Activated naive CD4-positive, alpha-beta T cell treated with anti-CD3 and anti-CD28 coated beads, Interleukin-2, amount 50 U/mL, for 72 hours (primary cell): ENCODE measurements at regions not wholly inside any gene's neighbourhood (a gene's known extent, or its start where the extent isn't known, plus 50 kb on each side); places are given as distances from the start of the nearest gene placed in this dataset.
A peak's percentile ranks its signal among the peaks of the same experiment; 100 is the strongest.

Source experiments
- ATAC-seq, 2 donors: fragments of 150-1000 bp; cut with Tn5 transposase; 2 replicates each; pipeline ENCODE4 v1.10.0; 2021; ENCODE audit warnings: mild to moderate bottlenecking in 2 of 2, moderate library complexity in 2 of 2
- DNase-seq, 2 donors: peaks; one replicate each; pipeline ENCODE4 v3.0.0; 2021 to 2022; ENCODE audit warnings: low spot score in 2 of 2
- H3K27ac Mint-ChIP-seq, 2 donors: one replicate each; pipeline ENCODE4 v1.8.0; 2022; ENCODE audit warnings: mild to moderate bottlenecking in 2 of 2, mixed read lengths in 2 of 2
- H3K36me3 Mint-ChIP-seq, 2 donors: one replicate each; pipeline ENCODE4 v1.8.0; 2022; ENCODE audit warnings: mixed read lengths in 2 of 2
- H3K9me3 Mint-ChIP-seq, 2 donors: one replicate each; pipeline ENCODE4 v1.8.0; 2022; ENCODE audit warnings: mixed read lengths in 2 of 2

DNA sequence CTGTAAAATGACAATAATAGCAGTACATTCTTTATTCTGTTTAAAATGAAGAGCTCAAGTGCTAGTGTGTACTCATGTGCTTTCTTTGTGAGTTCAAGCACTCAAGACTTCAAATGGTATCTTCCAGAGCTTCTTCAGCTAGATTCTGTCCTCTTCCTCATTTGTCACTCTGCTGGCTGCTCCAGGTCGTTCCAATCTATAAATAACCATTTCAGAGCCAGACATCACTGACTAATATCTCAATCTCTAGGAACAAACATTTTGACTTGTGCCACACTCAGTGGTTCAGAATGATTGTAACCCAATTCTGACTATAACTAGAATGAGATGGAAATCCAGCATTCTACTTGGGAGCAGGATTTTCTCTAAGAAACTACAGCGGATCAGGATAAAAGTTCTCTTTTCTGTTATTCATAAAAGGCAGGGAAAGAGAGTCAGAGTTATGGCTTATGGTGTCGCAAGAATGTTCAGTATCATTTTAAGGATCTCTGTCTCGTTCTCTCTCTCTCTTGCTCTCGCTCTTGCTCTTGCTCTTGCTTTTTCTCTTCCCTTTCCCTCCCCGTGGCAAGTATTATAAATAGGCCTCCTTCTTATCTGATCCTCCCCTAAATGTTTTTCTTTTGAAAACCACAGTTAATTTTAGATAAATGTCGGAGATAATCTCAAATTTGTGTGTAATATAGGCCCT lies 116.3 kb upstream of the MAF start:
- no peaks in the 10 kb centered on the region for H3K36me3 Mint-ChIP-seq
- H3K9me3 Mint-ChIP-seq, result peaks cover 0 to under 1% of the 10 kb centered on the region in 2 donors
- DNase-seq (no peak), ATAC-seq (no peak)
- H3K27ac Mint-ChIP-seq, result no peak overlapping the region

- no peaks in the 10 kb centered on the region for H3K36me3 Mint-ChIP-seq
- ATAC-seq (no peak), DNase-seq (no peak)
- no peak overlapping the region for H3K27ac Mint-ChIP-seq
- H3K9me3 Mint-ChIP-seq, result no peaks in the 10 kb centered on the region
Measured at GRCh38 chr16:79715061-79715460, 114.5 kb upstream of the MAF start.

DNA sequence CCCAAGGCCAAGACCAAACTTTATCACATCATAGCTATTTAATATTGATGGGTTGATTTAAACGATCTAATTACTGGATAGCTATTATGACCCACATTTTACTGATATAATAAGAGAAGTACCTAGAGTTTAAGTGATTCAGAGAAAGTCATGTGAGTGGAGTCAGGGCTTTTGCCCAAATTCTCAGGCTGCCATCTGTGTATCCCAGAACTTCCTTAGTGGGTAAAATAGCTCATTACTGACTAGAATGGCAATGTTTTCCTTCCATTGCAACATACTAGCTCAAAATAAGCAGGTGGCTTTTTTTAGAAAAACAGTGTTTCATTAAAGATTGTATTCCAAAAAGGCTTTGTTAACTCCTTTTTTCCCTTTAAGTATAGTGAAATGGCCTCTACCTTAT lies 113.9 kb upstream of the MAF start:
- ATAC-seq, result no peak
- Mint-ChIP-seq H3K27ac (no peak overlapping the region), H3K9me3 (no peaks in the 10 kb centered on the region), H3K36me3 (no peaks in the 10 kb centered on the region)
- DNase-seq, result no peak

GRCh38 chr16:79713609-79714309 lies 113.2 kb upstream of the MAF start:
- DNase-seq (peak in 1 of 2 donors; percentile 4), ATAC-seq (peak; percentile 22 to 91)
- no peaks in the 10 kb centered on the region for H3K36me3 Mint-ChIP-seq
- H3K9me3 Mint-ChIP-seq, result no peaks in the 10 kb centered on the region
- no peak overlapping the region for H3K27ac Mint-ChIP-seq

DNA sequence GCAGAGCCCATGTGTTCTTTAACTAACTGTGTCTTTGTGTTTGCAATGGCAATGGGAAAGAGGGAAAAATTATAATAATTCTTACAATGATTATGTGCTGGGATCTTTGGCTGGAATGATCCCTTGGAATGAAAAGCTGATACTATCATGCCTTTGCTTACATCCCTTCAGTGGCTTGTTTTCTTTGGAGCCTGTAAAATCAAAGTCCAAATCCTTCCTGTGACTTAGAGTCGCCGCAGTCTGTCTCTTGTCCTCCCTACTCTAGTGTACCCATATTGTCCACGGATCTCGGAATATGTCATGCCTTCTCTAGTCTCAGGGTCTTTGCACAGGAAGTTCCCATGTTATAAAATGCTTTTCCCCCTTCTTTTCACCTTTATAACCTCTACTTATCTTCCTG lies 111.7 kb upstream of the MAF start:
- H3K27ac Mint-ChIP-seq, result no peak overlapping the region
- no peak for ATAC-seq
- DNase-seq, result no peak
- no peaks in the 10 kb centered on the region for H3K9me3 Mint-ChIP-seq
- no peaks in the 10 kb centered on the region for H3K36me3 Mint-ChIP-seq

- DNase-seq, result no peak
- Mint-ChIP-seq H3K36me3 (no peaks in the 10 kb centered on the region), H3K27ac (no peak overlapping the region), H3K9me3 (peaks cover 0 to 3% of the 10 kb centered on the region in 2 donors)
- ATAC-seq, result no peak
Measured at GRCh38 chr16:79707876-79708275, 107.3 kb upstream of the MAF start.

DNA sequence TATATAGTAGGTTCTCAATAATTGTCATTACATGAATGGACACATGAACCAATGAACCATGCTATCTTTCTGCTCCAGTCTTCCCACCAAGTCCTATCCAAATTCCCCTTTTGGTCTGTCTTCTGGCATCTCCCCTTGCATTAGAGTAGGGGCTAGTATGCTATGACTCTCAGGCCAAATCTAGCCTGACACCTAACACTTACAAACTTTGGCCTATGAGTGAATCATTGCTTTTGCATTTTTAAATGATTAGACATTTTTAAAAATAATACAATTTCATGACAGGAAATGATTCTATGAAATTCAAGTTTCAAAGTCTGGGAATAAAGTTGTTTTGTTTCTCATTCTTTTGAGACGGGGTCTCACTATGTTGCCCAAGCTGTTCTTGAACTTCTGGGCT lies 102.5 kb upstream of the MAF start:
- Mint-ChIP-seq H3K36me3 (no peaks in the 10 kb centered on the region), H3K27ac (no peak overlapping the region), H3K9me3 (peaks cover 0 to 3% of the 10 kb centered on the region in 2 donors)
- ATAC-seq (no peak), DNase-seq (no peak)

DNA sequence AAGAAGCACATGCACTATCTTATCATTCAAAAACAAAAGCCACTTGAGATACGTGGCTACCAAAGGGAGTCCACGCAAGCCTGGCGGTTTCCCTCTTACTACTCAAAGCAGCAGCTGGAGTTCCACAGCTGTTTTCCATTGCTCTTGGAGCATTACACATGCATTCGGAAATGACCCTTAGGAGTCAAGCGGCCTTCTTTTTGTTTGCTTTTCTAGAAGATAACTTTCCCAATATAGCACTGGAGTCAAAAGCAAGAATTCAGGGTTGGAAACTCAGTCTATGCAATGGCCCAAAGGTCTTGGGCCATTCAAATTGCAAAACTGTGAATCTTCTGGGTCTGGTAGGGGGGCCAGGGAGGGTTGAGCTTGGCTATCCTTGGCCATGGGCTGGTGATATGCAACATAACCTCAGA lies 97.8 kb upstream of the MAF start:
- no peak for DNase-seq
- ATAC-seq, result no peak
- no peak overlapping the region for H3K27ac Mint-ChIP-seq
- peaks cover 8 to 10% of the 10 kb centered on the region in 2 donors for H3K9me3 Mint-ChIP-seq
- H3K36me3 Mint-ChIP-seq, result no peaks in the 10 kb centered on the region

- H3K36me3 Mint-ChIP-seq, result no peaks in the 10 kb centered on the region
- no peak for ATAC-seq
- H3K27ac Mint-ChIP-seq, result no peak overlapping the region
- DNase-seq, result no peak
- peaks cover 8 to 9% of the 10 kb centered on the region in 2 donors for H3K9me3 Mint-ChIP-seq
Measured at GRCh38 chr16:79697562-79698112, 97.1 kb upstream of the MAF start.

DNA sequence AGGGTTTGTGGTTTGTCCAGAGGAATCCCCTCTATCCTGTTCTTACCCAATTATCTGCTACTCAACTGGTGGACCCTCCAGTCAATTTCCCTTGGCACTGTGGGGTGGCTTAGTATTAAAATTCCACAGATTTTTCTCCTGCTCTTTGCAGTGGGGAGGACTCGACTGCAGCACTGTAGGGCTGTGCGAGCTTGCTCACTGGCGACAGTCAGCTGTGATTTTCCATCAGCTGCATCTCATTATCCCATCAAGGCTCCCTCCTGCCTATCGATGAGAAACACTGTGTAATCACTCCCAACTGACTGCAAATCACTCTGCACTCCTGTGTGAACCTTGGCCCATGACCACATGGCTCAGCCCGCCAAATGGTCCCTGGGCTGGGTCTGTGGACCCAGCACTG lies 90.5 kb upstream of the MAF start:
- ATAC-seq, result no peak
- Mint-ChIP-seq H3K9me3 (peaks cover 4 to 8% of the 10 kb centered on the region in 2 donors), H3K27ac (no peak overlapping the region), H3K36me3 (no peaks in the 10 kb centered on the region)
- DNase-seq, result no peak

DNA sequence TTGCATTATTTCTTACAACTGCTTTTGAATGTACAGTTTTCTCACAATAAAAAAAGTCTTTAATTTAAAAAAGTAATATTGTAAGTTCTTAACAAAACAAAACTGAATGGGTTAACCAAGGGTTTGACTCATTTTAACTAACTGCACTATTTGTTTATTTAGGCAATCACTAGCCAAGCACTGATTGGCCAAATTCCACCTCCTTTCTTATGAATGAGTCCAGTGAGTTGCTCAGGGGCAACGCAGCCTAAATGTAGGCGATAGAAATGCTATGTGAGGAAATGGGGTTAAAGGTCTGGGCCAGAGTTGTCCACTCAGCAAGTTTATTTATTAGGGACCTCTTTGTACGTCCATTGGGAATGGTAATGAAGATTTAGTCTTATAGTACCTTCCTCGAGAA lies 89.6 kb upstream of the MAF start:
- ATAC-seq (no peak), DNase-seq (no peak)
- H3K9me3 Mint-ChIP-seq, result peaks cover 4 to 8% of the 10 kb centered on the region in 2 donors
- H3K36me3 Mint-ChIP-seq, result no peaks in the 10 kb centered on the region
- no peak overlapping the region for H3K27ac Mint-ChIP-seq

- no peak for ATAC-seq
- no peaks in the 10 kb centered on the region for H3K36me3 Mint-ChIP-seq
- no peak for DNase-seq
- H3K27ac Mint-ChIP-seq, result no peak overlapping the region
- no peaks in the 10 kb centered on the region for H3K9me3 Mint-ChIP-seq
Measured at GRCh38 chr16:79687249-79688130, 87.0 kb upstream of the MAF start.

DNA sequence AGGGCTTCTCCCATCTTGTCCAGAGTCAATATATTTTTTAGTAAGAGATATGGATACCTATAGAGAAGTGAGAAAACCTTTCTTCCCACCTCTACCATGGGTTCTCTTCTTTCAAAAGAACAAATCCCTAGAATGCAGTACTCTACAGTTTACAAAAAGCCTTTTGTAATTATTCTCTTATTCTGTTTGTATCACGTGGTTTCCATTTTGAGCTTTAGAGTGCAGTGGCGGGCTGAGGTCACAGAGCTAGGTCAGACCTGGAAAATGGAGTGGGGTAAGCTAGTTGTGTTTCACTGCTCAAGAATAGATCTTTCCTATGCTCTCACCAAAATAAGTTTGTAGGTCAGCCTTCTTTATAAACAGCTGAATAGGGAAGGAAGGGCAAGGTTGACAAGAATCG lies 85.3 kb upstream of the MAF start:
- Mint-ChIP-seq H3K36me3 (no peaks in the 10 kb centered on the region), H3K9me3 (no peaks in the 10 kb centered on the region), H3K27ac (no peak overlapping the region)
- no peak for ATAC-seq
- DNase-seq, result no peak

- ATAC-seq (no peak), DNase-seq (no peak)
- Mint-ChIP-seq H3K9me3 (no peaks in the 10 kb centered on the region), H3K36me3 (no peaks in the 10 kb centered on the region), H3K27ac (no peak overlapping the region)
Measured at GRCh38 chr16:79679334-79679733, 78.8 kb upstream of the MAF start.

GRCh38 chr16:79677799-79678530 lies 77.4 kb upstream of the MAF start:
- DNase-seq, result no peak
- ATAC-seq, result no peak
- no peaks in the 10 kb centered on the region for H3K9me3 Mint-ChIP-seq

DNA sequence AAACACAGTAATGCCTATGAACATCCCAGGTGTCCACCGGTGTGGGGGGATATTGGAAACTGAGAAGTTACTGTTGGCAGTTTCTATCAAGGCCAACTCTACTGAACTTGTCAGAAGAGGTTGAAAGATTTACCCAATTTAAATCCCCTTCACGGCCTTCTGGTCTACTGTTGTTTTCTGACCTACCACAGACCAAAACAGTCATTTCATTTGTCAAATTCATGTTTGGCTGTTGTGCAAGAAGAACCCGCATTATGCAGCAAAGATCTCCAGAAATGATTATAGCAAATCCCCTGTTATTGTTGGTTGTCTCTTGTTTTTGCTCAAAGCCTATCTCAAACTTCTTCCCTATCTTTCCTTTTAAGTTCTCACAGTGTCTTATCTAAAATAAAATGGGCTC lies 73.1 kb upstream of the MAF start:
- Mint-ChIP-seq H3K36me3 (peaks cover 8% of the 10 kb centered on the region in 2 donors), H3K27ac (no peak overlapping the region), H3K9me3 (peaks cover 3 to 16% of the 10 kb centered on the region in 2 donors)
- no peak for ATAC-seq
- no peak for DNase-seq

More at GRCh38 chr16:79677799-79678530, 77.4 kb upstream of the MAF start:
- Mint-ChIP-seq H3K36me3 (no peaks in the 10 kb centered on the region), H3K27ac (no peak overlapping the region)
